ENCODE measurements at regions not wholly inside any gene's neighbourhood (a gene's known extent, or its start where the extent isn't known, plus 50 kb on each side); places are given as distances from the start of the nearest gene placed in this dataset.

DNA sequence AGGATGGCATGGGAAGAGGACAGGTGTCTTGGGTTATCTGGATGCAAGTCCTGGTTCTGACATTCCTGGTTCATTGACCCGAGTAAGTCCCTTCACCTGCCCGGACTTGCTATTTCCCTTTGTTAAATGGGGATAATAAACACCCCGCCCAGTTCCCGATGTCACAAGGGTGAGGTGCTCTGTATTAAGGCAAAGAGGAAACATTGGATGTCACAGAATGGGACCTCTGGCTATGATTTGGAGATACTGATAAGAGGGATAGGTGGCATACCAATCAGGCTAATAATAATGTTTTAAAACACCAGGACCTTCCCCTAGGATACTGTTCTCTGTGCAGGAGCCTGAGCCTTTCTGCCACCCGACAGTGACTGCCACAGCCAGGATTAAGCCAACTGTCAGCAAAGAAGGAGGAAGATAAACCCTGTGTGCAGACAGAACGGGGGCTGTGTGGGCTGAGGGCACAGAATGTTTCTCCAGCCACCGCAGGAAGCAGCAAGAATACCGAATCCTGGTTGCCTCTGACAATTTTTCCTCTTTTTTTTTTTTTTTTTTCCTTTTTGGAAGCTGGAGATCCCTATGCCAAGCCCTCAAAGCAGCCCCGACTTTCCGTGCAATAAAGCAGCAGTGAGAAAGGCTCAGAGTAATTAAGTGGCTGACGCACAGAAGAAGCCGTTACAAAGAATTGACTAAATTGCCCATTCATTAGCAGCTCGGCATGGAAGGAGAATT lies 336.6 kb downstream of the SMAD2 start:
- DNase-seq = no peak

DNA sequence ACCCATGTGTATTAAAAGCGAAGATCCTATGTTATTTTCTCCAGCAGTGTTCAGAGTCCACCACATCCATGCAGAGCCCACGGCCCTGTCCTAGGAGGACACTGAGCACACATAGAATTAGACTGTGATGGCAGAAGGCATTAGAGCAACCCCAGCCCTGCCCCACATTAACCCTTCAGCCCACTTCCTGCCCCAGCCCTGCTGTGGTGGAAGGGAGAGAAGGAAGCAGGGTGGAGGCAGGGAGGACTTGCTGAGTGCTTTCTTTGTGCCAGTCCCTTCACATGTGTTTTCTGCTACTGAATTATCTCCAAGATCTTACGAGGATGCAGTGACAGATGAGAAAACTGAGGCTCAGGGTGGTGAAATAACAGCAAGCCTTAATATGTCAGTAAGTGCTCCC lies 339.0 kb downstream of the SMAD2 start:
- no peak for DNase-seq

DNA sequence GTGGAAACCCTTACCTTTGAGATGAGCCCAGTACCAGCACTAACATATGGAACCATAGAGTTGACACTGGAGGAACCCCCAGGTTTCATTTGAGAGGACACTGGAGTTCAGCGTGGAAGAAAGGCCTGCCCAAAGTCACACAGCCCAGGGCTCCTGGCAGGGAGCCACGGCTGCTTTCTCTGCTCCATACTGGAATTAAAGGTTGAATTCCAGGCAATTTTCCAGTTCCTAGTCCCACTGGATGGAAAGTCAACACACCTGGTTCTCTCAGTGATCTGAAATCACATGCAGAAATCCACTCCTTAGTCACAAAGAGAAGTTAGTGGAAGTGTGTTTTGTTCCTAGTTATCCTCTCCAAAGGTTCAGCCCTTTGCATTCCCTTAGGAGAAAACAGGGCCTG lies 336.1 kb upstream of the SKOR2 start:
- DNase-seq = no peak

DNA sequence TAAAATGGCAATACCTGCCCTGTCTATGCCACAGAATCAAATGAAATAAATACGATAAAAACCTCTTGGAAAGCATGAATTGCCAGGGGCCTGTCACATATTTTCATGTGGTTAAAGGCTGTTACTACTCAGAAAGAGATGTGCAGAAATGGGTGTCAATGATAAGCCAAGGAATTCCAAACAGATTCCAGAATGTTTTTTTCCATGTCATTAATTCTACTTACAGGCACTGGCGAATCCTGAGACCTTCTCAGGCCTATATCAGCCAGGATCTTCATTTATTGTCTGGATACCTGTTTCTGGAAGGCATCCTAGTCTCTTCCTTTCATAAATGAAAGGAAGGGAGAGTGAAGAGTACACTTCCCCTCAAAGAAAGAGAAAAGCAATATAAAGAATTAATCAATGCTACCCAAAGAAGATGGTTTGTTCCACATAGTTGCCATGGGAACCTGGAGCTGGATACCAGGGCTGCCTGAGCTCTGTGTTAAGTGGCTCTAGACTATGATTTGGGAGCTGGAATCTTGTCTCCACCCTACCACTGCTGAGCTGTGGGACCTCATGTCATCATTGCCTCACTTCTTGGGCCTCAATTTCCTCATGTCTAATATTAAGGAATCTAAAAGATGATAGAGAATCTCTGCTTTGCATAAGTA lies 335.1 kb upstream of the SKOR2 start:
- DNase-seq = no peak

GRCh38 chr18:47585914-47586313 lies 334.5 kb upstream of the SKOR2 start:
- no peak for DNase-seq

GRCh38 chr18:47585136-47585535 lies 333.7 kb upstream of the SKOR2 start:
- DNase-seq = no peak

DNA sequence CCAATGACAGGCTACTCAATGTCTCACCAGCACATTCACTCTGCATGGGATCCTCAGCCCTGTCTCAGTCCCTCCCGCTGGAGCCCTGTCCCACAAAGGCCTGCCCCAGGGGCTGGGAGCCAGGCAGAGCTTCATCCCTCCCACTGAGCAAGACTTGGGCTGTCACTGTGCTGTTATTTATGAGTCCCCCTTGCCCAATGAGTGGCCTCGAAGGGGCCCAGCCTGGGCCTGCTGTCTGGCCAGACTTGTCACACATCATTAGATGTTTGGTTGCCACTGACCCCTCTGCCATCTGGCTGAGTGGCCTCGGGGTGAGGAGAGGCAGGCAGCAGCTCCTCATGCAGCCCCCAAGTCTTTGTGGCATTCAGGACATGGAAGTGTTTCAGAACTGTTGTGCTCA lies 330.6 kb upstream of the SKOR2 start:
- DNase-seq = no peak

DNA sequence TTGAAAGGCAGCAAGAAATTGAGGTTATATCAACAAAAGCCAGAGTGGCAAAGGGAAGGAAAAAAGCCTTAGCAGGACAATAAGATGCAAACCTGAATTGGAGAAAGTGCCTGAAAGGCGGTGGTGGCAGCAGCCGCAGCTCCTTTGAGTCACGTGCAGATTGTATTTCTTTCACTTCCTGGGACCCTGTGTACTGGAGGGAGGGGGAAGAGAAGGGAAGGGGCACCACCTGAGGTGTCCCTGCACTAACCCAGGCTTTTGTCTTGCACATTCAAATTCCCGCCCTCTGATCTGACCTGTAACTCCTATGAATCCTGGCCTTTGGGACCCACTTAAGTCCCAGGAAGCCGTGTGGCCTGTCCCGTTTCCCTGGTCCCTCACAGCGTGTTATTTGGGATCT lies 326.1 kb upstream of the SKOR2 start:
- DNase-seq = no peak

- DNase-seq = no peak
These were observed 323.5 kb upstream of the SKOR2 start for GRCh38 chr18:47574966-47575365.

- no peak for DNase-seq
These were observed 320.5 kb upstream of the SKOR2 start for GRCh38 chr18:47571957-47572356.

DNA sequence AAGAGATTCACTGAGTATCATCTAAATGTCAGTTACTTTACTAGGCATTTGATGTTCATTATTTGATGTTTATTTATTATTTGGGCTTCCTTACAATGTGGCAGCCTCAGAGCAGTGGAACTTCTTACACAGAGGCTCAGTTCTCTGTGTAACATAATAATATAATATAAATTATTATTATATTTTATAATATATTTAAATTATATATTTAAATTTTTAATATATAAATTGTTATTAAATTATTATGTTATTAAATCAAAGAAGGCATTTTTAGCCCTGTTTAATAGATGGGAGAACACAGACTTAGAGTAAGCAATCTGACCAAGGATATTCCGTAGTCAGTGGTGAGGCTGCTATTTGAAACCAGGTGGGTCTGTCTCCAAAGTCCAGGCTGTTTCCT lies 315.3 kb upstream of the SKOR2 start:
- DNase-seq = no peak

- DNase-seq = no peak
These were observed 309.6 kb upstream of the SKOR2 start for GRCh38 chr18:47560723-47561715.

DNA sequence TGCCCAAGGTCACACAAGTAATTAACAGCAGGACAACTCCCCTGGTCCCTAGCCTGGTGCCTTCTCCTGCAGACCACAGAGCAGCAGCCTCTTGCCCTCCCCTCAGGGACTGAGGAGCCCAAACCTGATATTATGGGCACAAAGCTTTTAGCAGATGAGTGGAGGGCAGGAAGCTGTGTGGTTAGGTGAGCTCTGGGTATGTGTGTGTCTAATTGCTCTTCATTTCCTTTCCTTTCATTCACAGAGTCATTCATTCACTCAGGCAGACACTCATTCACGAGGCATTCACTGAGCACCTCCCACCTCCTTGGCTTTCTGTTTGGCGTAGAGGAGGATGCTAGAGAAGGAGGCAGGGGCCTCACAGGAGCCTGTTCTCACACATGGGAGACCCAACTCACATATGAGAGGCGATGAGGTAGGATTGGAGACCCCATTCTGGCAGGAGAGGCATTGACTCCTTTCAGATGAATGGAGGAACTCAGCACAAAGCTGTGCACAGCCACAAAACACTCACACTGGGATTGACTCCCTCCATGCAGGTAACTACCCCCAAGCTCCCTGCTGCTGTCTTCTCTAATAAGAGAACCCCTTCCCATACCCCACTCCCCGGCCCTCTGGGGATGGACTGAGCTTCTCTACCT lies 306.8 kb upstream of the SKOR2 start:
- no peak for DNase-seq

DNA sequence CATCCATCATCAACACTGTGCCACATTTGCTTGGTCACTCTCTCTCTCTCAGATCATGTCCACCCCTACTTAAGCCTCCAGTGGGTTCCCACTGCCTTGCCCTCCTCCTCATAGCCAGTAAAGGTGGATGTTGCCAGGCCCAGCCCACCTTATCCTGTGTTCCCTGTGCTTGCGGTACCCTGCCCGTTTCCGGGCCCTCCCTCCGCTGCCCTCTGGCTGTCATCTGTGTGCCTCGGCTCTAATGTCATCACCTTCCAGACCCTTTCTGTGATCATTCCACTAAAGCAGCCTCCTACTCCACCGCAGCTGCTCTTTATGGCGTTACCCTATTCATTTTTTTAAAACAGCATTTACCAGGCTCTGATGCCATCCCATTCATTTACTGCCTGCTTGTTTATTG lies 305.7 kb upstream of the SKOR2 start:
- DNase-seq = no peak

DNA sequence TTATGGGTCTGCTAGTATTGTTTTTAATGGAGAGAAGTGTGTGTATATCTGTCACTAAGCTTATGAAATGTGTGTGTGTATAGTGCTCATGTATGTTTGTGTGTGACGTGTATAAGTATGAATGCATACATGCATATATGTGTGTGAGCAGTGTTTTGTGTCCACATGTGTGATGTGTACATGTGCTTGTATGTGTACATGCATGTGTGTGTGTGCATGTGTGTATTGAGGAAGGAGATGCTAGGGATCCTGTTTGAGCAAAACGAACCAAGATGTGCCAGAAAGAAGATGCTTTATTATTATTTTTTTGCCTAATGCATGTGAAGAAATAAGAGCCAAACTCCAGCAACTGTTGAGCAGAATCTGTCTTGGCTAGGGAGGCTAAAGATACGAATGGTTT lies 301.3 kb upstream of the SKOR2 start:
- no peak for DNase-seq

DNA sequence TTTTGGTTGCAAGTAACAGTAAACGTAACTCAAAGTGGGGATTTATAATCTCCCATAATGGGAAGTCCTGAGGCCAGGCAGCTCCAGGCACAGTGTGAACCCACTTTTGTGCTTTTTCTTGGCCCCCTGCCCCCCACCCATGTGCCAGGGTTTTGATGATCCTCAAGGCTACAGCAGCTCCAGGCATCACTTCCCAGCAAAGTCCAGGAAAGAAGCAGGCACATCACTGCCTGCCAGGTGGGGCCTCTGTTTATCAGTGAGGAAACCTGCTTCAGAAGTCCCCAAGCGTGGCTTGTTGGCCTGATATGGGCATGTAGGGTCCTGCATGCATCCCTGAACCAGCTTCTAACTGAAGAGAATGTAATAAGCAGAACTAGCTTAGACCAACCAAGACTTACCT lies 299.2 kb upstream of the SKOR2 start:
- no peak for DNase-seq

DNA sequence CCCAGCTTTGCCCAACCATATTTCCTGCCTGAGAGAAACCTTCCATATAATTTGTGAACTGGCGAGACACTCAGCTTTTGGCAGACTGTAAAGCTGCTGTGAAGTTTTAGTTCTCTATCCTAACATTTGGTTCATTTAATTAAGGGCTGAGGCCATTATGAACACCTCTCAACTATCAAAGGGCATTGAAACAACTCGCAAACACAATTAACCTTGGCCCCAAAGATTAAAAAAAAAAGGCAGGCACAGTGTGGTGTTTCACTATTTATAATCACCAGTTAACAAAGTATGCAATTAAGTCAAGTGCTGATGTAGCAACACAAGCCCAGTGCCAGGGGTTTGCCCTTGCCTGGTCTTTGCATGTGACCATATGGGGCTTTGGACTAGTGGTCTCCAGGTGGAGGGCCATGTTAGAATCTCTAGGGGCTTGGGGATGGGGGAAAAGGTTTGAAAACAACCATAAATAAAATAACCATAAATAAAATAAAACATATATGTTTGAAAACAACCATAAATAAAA lies 297.6 kb upstream of the SKOR2 start:
- DNase-seq = no peak

DNA sequence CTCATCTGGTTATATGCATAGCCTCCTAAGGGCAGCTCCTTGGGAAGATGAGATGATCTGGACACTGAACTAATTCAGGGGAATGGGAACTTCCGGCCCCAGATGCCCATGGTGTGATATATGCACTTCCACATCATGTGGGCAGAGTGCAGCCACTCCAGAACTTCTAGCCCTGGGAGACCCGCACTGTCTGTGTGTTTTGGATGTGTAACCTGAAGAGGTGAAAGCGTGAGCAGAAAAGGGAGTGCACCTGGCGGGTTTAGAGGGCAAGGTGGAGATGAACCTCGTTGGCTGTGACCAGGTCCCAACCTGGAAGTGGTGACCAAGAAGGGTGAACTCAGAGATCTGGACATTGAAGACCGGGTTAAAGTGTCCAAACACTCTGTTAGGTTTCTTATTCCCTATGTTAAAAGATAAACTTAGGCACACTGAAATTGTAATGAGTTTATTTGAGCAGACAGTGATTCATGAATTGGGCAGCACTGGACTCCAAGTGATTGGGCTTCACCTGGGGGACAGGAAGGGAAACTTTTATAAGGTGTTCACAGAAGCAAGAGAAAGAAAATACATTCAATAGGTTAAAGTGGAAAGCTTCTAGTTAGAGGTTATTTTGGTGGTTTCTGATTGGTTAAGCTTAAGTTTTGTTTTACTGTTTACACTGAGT lies 296.2 kb upstream of the SKOR2 start:
- no peak for DNase-seq

DNA sequence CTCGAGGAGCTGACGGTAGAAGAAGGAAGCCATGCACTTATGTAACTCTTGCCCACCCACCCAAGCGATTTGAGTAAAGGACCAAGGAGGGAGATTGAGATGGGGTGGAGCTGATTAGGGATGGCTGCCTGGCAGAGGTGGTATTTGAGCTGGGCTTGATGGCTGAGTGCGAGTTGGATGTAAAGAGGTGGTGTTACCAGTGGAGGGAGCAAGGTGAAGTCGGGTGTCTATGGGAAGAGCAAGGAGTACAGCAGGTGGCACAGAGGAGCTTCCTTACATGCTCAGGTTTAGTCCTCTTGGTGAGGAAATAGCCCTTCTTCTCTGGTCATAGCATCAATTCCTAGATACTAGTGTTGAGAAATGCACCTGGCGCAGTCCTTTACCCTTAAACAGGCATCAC lies 294.2 kb upstream of the SKOR2 start:
- DNase-seq = no peak

- no peak for DNase-seq
These were observed 291.6 kb upstream of the SKOR2 start for GRCh38 chr18:47543080-47543479.

DNA sequence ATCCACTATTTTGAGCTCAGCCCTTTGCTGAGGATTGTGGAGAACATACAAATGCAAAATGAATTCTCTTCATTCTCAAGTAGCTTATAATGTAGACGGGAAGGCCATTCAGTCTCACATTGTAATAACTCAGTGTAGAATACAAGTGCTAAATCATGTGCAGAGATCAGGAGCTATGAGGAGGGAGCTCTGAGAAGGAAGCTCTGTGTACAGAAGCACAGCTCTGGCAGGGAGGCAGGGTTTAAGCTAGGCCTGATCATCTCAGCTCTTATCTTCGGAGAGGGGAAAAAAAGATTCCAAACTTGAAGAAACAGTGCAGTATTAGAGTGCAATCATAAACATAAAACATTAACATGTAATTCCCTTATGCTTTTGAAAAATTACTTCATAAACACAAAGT lies 291.1 kb upstream of the SKOR2 start:
- no peak for DNase-seq

DNA sequence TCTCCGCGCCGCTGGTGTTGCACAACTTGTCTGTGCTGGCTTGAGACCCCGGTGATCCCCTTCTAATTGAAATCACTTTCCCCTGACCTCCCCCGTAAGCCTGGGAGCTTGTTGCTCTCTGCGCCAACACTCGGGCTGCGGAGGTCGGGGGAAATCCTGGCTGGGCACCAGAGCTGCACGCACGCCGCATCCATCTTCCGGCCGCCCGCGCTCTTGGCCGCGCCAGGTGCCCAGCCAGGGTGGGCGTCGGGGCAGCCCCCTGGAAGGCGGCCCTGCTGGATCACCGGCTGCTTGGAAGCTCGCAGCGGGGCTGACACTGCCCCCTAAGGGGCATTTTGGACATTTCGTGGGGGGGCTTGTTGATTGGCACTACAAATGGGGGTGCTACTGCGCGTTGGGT lies 280.3 kb upstream of the SKOR2 start:
- DNase-seq = no peak

Measured in RPMI8226 (cell line).